DOHH2 (cell line): ENCODE measurements at regions not wholly inside any gene's neighbourhood (a gene's known extent, or its start where the extent isn't known, plus 50 kb on each side); places are given as distances from the start of the nearest gene placed in this dataset.

ENCODE experiments used
- H3F3A ChIP-seq: fragments of 200-600 bp; sonication (generic), shearing (Covaris generic); 2 replicates; pipeline ENCODE4 v1.6.0; 2016; ENCODE audit warnings: antibody characterized with exemption, mild to moderate bottlenecking; ENCODE audit not compliant: control insufficient read depth, insufficient read depth
- H3K27ac ChIP-seq: fragments of 200-600 bp; sonication (generic); 2 replicates; pipeline ENCODE4 v1.5.1; 2014; ENCODE audit warnings: low read depth, mild to moderate bottlenecking, low read length, moderate library complexity
- H3K27me3 ChIP-seq: fragments of 200-600 bp; sonication (generic); 2 replicates; pipeline ENCODE4 v1.6.1; 2014; ENCODE audit warnings: mild to moderate bottlenecking, low read length, mixed read lengths; ENCODE audit not compliant: control insufficient read depth
- H3K36me3 ChIP-seq: fragments of 200-600 bp; sonication (generic); 2 replicates; pipeline ENCODE4 v1.6.1; 2014; ENCODE audit warnings: mild to moderate bottlenecking, low read length, moderate library complexity, mixed read lengths; ENCODE audit not compliant: control insufficient read depth
- H3K4me1 ChIP-seq: fragments of 200-600 bp; sonication (generic); 2 replicates; pipeline ENCODE4 v1.6.1; 2014; ENCODE audit warnings: mild to moderate bottlenecking, low read length, mixed read lengths; ENCODE audit not compliant: control insufficient read depth
- H3K4me2 ChIP-seq: fragments of 200-600 bp; sonication (generic); 2 replicates; pipeline ENCODE4 v1.6.0; 2014; ENCODE audit warnings: mild to moderate bottlenecking, low read length, moderate library complexity
- H3K4me3 ChIP-seq: fragments of 200-600 bp; sonication (generic); 2 replicates; pipeline ENCODE4 v1.5.1; 2014; ENCODE audit warnings: mild to moderate bottlenecking, low read length, mixed read lengths
- H3K79me2 ChIP-seq: fragments of 200-600 bp; sonication (generic); 2 replicates; pipeline ENCODE4 v1.6.1; 2014; ENCODE audit warnings: mild to moderate bottlenecking, low read length, mixed read lengths; ENCODE audit not compliant: control insufficient read depth
- H3K9me2 ChIP-seq: fragments of 200-600 bp; sonication (generic); replicated peaks from 2 replicates; pipeline ENCODE4 v1.6.1; 2014; ENCODE audit warnings: mild to moderate bottlenecking, low read length, mixed read lengths; ENCODE audit not compliant: control insufficient read depth
- H3K9me3 ChIP-seq: fragments of 200-600 bp; sonication (generic); 2 replicates; pipeline ENCODE4 v1.6.1; 2014; ENCODE audit warnings: antibody characterized with exemption, low read length, mixed read lengths; ENCODE audit not compliant: control insufficient read depth, insufficient read depth
- H4K20me1 ChIP-seq: fragments of 200-600 bp; sonication (generic); 2 replicates; pipeline ENCODE4 v1.6.0; 2014; ENCODE audit warnings: low read depth, mild to moderate bottlenecking, antibody characterized with exemption, low read length, moderate library complexity; ENCODE audit not compliant: control insufficient read depth, insufficient read depth
- EZH2phosphoT487 ChIP-seq: fragments of 200-600 bp; sonication (generic); IDR thresholded peaks from 2 replicates; pipeline ENCODE4 v1.6.1; 2017; ENCODE audit warnings: borderline replicate concordance, mild to moderate bottlenecking, antibody characterized with exemption, low read length, moderate library complexity, mixed read lengths
- TF ChIP-seq, protein P1 (sequence below): fragments of 200-600 bp; sonication (generic); IDR thresholded peaks from one replicate; pipeline ENCODE4 v1.5.1; 2014; ENCODE audit warnings: antibody characterized with exemption, mild to moderate bottlenecking, low read depth, low read length; ENCODE audit not compliant: poor library complexity, severe bottlenecking

DNA sequence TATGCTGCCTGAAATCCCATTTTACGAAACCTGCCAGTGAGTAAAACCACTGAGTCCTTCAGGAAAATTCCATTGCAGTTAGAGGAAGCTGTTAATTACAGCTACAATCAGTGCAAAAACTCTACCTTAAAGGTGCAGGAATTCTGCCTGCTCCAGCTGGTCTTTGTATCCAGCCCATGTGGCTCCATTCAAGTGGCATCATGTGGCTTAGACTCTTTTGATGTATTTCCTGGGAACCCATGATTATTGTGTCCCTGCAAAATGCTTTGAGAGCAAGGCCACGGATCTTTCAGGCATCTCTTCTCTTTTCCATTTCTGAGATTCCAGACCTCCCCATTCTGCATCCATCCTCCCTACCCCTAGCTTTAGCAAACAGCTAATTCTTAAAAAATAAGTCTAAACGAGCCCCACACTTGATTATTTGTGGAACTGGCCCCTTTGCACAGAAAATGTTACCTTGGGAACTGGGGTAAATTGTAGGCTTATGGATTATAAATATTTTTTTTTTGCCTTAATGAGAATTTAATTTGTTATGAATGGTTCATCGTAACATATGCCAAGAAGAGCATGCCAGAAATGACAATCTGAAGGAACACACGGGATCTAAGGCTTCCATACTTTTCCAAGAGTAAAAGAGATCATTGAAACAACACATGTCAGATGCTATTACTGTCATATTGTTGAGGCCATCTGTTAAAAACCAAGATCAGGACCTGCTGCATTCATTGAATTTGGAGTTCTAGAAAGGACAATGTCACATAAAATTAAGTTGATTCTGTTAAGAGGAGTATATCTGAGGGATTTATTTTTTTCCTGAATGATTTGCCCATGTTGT, 144.6 kb downstream of the TPH2 start:
- H3K4me1 ChIP-seq: no peaks in the 10 kb centered on the region
- H3K9me2 ChIP-seq: no peaks in the 10 kb centered on the region
- no peaks in the 10 kb centered on the region for H3K9me3 ChIP-seq
- no peaks in the 10 kb centered on the region for H3K36me3 ChIP-seq
- H3F3A ChIP-seq: no peaks in the 10 kb centered on the region
- no peak overlapping the region for H3K4me2 ChIP-seq
- H3K27me3 ChIP-seq: 0 out of 2 replicates have a peak, but pooled peaks cover 3% of the 10 kb centered on the region
- no peaks in the 10 kb centered on the region for H3K79me2 ChIP-seq
- H3K27ac ChIP-seq: no peak overlapping the region
- no peaks in the 10 kb centered on the region for H4K20me1 ChIP-seq
- TF ChIP-seq, protein P1, sequence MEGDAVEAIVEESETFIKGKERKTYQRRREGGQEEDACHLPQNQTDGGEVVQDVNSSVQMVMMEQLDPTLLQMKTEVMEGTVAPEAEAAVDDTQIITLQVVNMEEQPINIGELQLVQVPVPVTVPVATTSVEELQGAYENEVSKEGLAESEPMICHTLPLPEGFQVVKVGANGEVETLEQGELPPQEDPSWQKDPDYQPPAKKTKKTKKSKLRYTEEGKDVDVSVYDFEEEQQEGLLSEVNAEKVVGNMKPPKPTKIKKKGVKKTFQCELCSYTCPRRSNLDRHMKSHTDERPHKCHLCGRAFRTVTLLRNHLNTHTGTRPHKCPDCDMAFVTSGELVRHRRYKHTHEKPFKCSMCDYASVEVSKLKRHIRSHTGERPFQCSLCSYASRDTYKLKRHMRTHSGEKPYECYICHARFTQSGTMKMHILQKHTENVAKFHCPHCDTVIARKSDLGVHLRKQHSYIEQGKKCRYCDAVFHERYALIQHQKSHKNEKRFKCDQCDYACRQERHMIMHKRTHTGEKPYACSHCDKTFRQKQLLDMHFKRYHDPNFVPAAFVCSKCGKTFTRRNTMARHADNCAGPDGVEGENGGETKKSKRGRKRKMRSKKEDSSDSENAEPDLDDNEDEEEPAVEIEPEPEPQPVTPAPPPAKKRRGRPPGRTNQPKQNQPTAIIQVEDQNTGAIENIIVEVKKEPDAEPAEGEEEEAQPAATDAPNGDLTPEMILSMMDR: no peak
- TF ChIP-seq EZH2phosphoT487: no peak
- no peak overlapping the region for H3K4me3 ChIP-seq

DNA sequence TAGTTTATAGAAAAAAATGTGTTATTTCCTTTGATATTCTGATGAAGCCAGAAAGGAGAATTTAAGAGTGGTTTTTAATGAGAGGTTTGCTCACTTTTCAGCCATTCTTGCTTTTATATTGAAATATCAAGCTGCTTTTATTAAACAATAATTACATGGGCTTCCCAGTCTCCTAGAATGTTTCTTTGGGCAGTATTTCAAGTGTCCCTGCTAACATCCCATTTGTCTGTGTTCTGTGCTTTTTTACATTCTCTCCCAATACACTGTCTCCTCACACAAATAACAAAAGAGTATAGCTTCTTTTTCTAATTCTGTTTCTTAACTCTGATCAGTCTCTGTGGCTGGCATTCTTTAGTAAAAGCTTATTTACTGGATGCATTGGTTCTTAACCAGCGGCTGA, 145.4 kb downstream of the TPH2 start:
- no peaks in the 10 kb centered on the region for H3K9me3 ChIP-seq
- H3K27me3 ChIP-seq: 0 out of 2 replicates have a peak, but pooled peaks cover 3% of the 10 kb centered on the region
- no peak overlapping the region for H3K4me3 ChIP-seq
- H3K36me3 ChIP-seq: no peaks in the 10 kb centered on the region
- no peaks in the 10 kb centered on the region for H3F3A ChIP-seq
- H4K20me1 ChIP-seq: no peaks in the 10 kb centered on the region
- H3K9me2 ChIP-seq: no peaks in the 10 kb centered on the region
- no peak for TF ChIP-seq EZH2phosphoT487
- TF ChIP-seq, protein P1: no peak
- no peaks in the 10 kb centered on the region for H3K79me2 ChIP-seq
- H3K27ac ChIP-seq: no peak overlapping the region
- no peak overlapping the region for H3K4me2 ChIP-seq
- H3K4me1 ChIP-seq: no peaks in the 10 kb centered on the region

DNA sequence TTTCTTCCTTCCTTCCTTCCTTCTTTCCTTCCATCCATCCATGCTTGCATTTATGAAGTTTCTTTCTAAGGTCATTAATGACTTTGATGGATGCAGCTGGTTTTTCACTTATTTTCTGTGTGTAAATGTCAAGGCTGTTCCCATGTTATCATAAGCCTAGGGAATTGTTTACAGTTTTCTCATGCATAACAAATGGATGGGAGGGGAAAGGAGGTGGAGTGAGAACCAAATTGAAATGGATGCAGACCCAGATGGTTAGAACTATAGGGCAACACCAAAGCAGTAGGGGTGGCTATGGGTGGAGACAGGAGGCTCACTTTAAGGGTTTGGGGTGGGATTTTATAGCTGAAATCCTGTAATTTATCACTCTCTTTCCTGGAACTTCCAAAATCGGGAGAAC, 146.2 kb downstream of the TPH2 start:
- Histone ChIP-seq H3K36me3 (no peaks in the 10 kb centered on the region), H3K4me2 (no peak overlapping the region), H3K4me1 (no peaks in the 10 kb centered on the region), H4K20me1 (no peaks in the 10 kb centered on the region), H3K9me2 (no peaks in the 10 kb centered on the region), H3K27me3 (0 out of 2 replicates have a peak, but pooled peaks cover 3% of the 10 kb centered on the region), H3K79me2 (no peaks in the 10 kb centered on the region), H3K27ac (no peak overlapping the region), H3K9me3 (no peaks in the 10 kb centered on the region), H3F3A (no peaks in the 10 kb centered on the region), H3K4me3 (no peak overlapping the region)
- TF ChIP-seq, protein P1: no peak
- no peak for TF ChIP-seq EZH2phosphoT487
